Uterus (tissue), 2 donors: ENCODE measurements at regions not wholly inside any gene's neighbourhood (a gene's known extent, or its start where the extent isn't known, plus 50 kb on each side); places are given as distances from the start of the nearest gene placed in this dataset.

Experiments used
- POLR2A ChIP-seq, 2 donors: fragments of 450-650 bp; IDR thresholded peaks; one replicate each; pipeline ENCODE4 v1.6.1; 2016; ENCODE audit warnings: antibody characterized with exemption in 2 of 2, mild to moderate bottlenecking in 1 of 2, moderate library complexity in 1 of 2
- TF ChIP-seq, protein P1 (sequence below), 4 experiments: fragments of 200-600 bp in 2 of 4; fragments of 450-650 bp in 2 of 4; sonication (generic) in 2 of 4; IDR thresholded peaks; one replicate each; pipeline ENCODE4 v1.5.1; 2016 to 2019; ENCODE audit warnings: antibody characterized with exemption in 4 of 4, mild to moderate bottlenecking in 2 of 4, moderate library complexity in 1 of 4

DNA sequence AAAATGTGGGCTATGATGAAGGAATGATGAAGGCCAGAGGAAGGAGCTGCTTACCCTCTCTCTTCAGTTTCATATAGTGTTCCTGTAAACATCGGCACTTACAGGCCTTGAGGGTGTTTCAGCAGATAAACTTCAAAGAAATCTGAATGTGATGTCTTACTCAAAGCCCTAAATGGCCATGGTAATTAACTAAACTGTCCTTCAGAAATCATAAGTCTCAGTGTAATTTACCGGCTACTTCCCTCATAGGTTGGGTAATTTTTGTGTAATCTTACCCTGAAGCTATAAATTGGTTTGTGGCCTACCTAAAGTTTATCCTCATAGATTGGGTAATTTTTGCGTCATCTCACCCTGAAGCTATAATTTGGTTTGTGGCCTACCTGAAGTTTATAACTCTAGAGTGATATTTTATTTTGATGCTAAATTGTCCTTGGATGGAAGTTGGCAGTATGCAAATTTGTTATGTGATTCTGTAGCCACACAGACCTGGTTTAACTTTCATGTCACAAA lies 2700.3 kb downstream of the ARAP2 start:
- TF ChIP-seq, protein P1, sequence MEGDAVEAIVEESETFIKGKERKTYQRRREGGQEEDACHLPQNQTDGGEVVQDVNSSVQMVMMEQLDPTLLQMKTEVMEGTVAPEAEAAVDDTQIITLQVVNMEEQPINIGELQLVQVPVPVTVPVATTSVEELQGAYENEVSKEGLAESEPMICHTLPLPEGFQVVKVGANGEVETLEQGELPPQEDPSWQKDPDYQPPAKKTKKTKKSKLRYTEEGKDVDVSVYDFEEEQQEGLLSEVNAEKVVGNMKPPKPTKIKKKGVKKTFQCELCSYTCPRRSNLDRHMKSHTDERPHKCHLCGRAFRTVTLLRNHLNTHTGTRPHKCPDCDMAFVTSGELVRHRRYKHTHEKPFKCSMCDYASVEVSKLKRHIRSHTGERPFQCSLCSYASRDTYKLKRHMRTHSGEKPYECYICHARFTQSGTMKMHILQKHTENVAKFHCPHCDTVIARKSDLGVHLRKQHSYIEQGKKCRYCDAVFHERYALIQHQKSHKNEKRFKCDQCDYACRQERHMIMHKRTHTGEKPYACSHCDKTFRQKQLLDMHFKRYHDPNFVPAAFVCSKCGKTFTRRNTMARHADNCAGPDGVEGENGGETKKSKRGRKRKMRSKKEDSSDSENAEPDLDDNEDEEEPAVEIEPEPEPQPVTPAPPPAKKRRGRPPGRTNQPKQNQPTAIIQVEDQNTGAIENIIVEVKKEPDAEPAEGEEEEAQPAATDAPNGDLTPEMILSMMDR (IDR thresholded peaks at IDR 0.05), result no peak
- TF ChIP-seq POLR2A (IDR thresholded peaks at IDR 0.05), result no peak
